HCT116 (cell line): ENCODE measurements at regions not wholly inside any gene's neighbourhood (a gene's known extent, or its start where the extent isn't known, plus 50 kb on each side); places are given as distances from the start of the nearest gene placed in this dataset.

ENCODE experiments used
- ATAC-seq: fragments of 200-7000 bp; cut with Tn5 transposase; 2 replicates; pipeline ENCODE4 v1.9.1; 2020; ENCODE audit warnings: mild to moderate bottlenecking, moderate library complexity
- BruUV-seq: library from RNA; stranded (reverse); fragments of 400-500 nt; replicated peaks from 2 replicates; lab custom pipeline; 2021; lab: Mats Ljungman, UMichigan
- CTCF ChIA-PET: fragments of 300-600 bp; sonication (Branson Sonifier 250); formaldehyde crosslinking; loops from one replicate; lab custom pipeline; 2021; ENCODE audit warnings: antibody characterized with exemption; lab: Charles Lee
- POLR2A ChIA-PET: fragments of 300-600, 350-600 bp; sonication (Branson Sonifier 250); formaldehyde crosslinking; loops from one replicate; lab custom pipeline; 2021; ENCODE audit warnings: antibody characterized with exemption; lab: Charles Lee
- RAD21 ChIA-PET, 2 experiments: fragments of 300-600 bp; sonication (Branson Sonifier 250); formaldehyde crosslinking; loops; one replicate each; lab custom pipeline; 2023; ENCODE audit warnings: low total read pairs in 2 of 2; ENCODE audit not compliant: uncharacterized antibody in 2 of 2, unreplicated experiment in 2 of 2, low non-redundant PET in 1 of 2; lab: Charles Lee
- DNase-seq: peaks from one replicate; pipeline ENCODE4 v3.0.0-alpha.2; 2010; ENCODE audit warnings: low read depth, low spot score
- H2AFZ ChIP-seq: fragments of 200-600 bp; shearing (Covaris generic), sonication (generic); 2 replicates; pipeline ENCODE4 v1.6.1; 2017; ENCODE audit warnings: low read depth, mixed run types, mixed read lengths, antibody characterized with exemption, low read length; ENCODE audit not compliant: poor library complexity, severe bottlenecking
- H3K27ac ChIP-seq: 2 replicates; pipeline ENCODE4 v1.5.1; 2012; ENCODE audit warnings: low read depth, low read length
- H3K27me3 ChIP-seq: fragments of 200-600 bp; sonication (generic); 2 replicates; pipeline ENCODE4 v1.6.1; 2016; ENCODE audit warnings: mixed run types, low read length, mixed read lengths; ENCODE audit not compliant: insufficient read depth
- H3K36me3 ChIP-seq, 2 experiments: fragments of 200-500 bp in 1 of 2; fragments of 200-600 bp in 1 of 2; sonication (Bioruptor generic) in 1 of 2; sonication (generic) in 1 of 2; 2 replicates each; pipeline versions ENCODE4 v1.5.1 to v1.6.1; 2014 to 2016; ENCODE audit warnings: low read length in 2 of 2, inconsistent platforms in 1 of 2, mixed read lengths in 1 of 2, mixed run types in 1 of 2; ENCODE audit not compliant: insufficient read depth in 2 of 2, control insufficient read depth in 1 of 2
- H3K4me1 ChIP-seq, 2 experiments: fragments of 200-600 bp in 1 of 2; sonication (generic) in 1 of 2; 2 replicates each; pipeline versions ENCODE4 v1.5.1 to v1.6.1; 2012 to 2017; ENCODE audit warnings: low read length in 2 of 2, inconsistent platforms in 1 of 2, mild to moderate bottlenecking in 1 of 2, mixed read lengths in 1 of 2, mixed run types in 1 of 2, moderate library complexity in 1 of 2; ENCODE audit not compliant: insufficient read depth in 2 of 2, control insufficient read depth in 1 of 2
- H3K4me2 ChIP-seq: fragments of 200-600 bp; sonication (generic); 2 replicates; pipeline ENCODE4 v1.6.1; 2017; ENCODE audit warnings: mixed run types, low read length, mixed read lengths
- H3K4me3 ChIP-seq, 2 experiments: fragments of 200-600 bp in 1 of 2; sonication (generic) in 1 of 2; replicated peaks in 1 of 2; 2 replicates each; pipeline ENCODE4 v1.5.1; 2011 to 2016; ENCODE audit warnings: low read length in 2 of 2, control low read depth in 1 of 2, low read depth in 1 of 2, mild to moderate bottlenecking in 1 of 2, mixed read lengths in 1 of 2, mixed run types in 1 of 2
- H3K79me2 ChIP-seq: fragments of 200-600 bp; sonication (generic); 2 replicates; pipeline ENCODE4 v1.6.1; 2017; ENCODE audit warnings: mild to moderate bottlenecking, mixed run types, low read length, moderate library complexity, mixed read lengths; ENCODE audit not compliant: insufficient read depth
- H3K9ac ChIP-seq: fragments of 200-600 bp; sonication (generic); 2 replicates; pipeline ENCODE4 v1.6.1; 2016; ENCODE audit warnings: low read length, mixed read lengths
- H3K9me2 ChIP-seq: fragments of 200-600 bp; sonication (generic), shearing (Covaris generic); 2 replicates; pipeline ENCODE4 v1.6.1; 2017; ENCODE audit warnings: mixed run types, mild to moderate bottlenecking, moderate library complexity; ENCODE audit not compliant: insufficient read depth
- H3K9me3 ChIP-seq, 2 experiments: fragments of 200-500 bp in 1 of 2; fragments of 200-600 bp in 1 of 2; sonication (Bioruptor generic) in 1 of 2; sonication (generic) in 1 of 2; 2 replicates each; pipeline ENCODE4 v1.6.1; 2014 to 2017; ENCODE audit warnings: low read length in 2 of 2, mixed read lengths in 2 of 2, inconsistent platforms in 1 of 2, low read depth in 1 of 2, mild to moderate bottlenecking in 1 of 2, mixed run types in 1 of 2, moderate library complexity in 1 of 2; ENCODE audit not compliant: control insufficient read depth in 1 of 2, insufficient read depth in 1 of 2
- H4K20me1 ChIP-seq: fragments of 200-600 bp; sonication (generic), shearing (Covaris generic); 2 replicates; pipeline ENCODE4 v1.6.1; 2017; ENCODE audit warnings: mixed run types, mild to moderate bottlenecking, moderate library complexity; ENCODE audit not compliant: insufficient read depth
- ATF3 ChIP-seq: IDR thresholded peaks from 2 replicates; pipeline ENCODE4 v1.6.1; 2012
- CEBPB ChIP-seq: IDR thresholded peaks from 2 replicates; pipeline ENCODE4 v1.6.1; 2012; ENCODE audit warnings: low read depth
- CTCF ChIP-seq, 3 experiments: fragments of 200-600 bp in 1 of 3; sonication (generic) in 1 of 3; IDR thresholded peaks in 2 of 3; conservative IDR thresholded peaks in 1 of 3; 2 replicates each; pipeline ENCODE4 v1.5.1; 2012 to 2017; ENCODE audit warnings: low read depth in 2 of 3, low read length in 2 of 3, antibody characterized with exemption in 1 of 3, borderline replicate concordance in 1 of 3, control low read depth in 1 of 3, mild to moderate bottlenecking in 1 of 3, mixed read lengths in 1 of 3, mixed run types in 1 of 3, moderate library complexity in 1 of 3; ENCODE audit not compliant: insufficient read depth in 1 of 3
- FOSL1 ChIP-seq: IDR thresholded peaks from 2 replicates; pipeline ENCODE4 v1.6.1; 2012; ENCODE audit warnings: low read depth
- JUND ChIP-seq: IDR thresholded peaks from 2 replicates; pipeline ENCODE4 v1.6.1; 2012
- POLR2AphosphoS5 ChIP-seq: IDR thresholded peaks from 2 replicates; pipeline ENCODE4 v1.6.1; 2011; ENCODE audit warnings: mild to moderate bottlenecking, low read depth, low read length, moderate library complexity
- REST ChIP-seq: IDR thresholded peaks from 2 replicates; pipeline ENCODE4 v1.6.1; 2012; ENCODE audit warnings: low read depth
- SIN3A ChIP-seq: IDR thresholded peaks from 2 replicates; pipeline ENCODE4 v1.6.1; 2012; ENCODE audit warnings: low read depth
- TCF7L2 ChIP-seq: IDR thresholded peaks from 2 replicates; pipeline ENCODE4 v1.7.0; 2011; ENCODE audit warnings: borderline replicate concordance, inconsistent platforms; ENCODE audit not compliant: insufficient read depth, insufficient read length; ENCODE audit errors: extremely low read depth
- ZBTB33 ChIP-seq: IDR thresholded peaks from 2 replicates; pipeline ENCODE4 v1.6.1; 2011; ENCODE audit warnings: mild to moderate bottlenecking, low read length, moderate library complexity; ENCODE audit not compliant: insufficient replicate concordance; ENCODE audit errors: extremely low read depth
- ZFX ChIP-seq: fragments of 450-650 bp; IDR thresholded peaks from 2 replicates; pipeline ENCODE4 v1.6.1; 2017
- ZNF274 ChIP-seq: fragments of 200-500 bp; sonication (Bioruptor generic); IDR thresholded peaks from 2 replicates; pipeline ENCODE4 v1.6.1; 2014; ENCODE audit warnings: mild to moderate bottlenecking, low read depth, low read length, inconsistent platforms
- intact Hi-C: fragments of 100-400 bp; cut with micrococcal nuclease; formaldehyde crosslinking; loops from 2 replicates; pipeline ENCODE4 v1.10.0; 2022

GRCh38 chrX:121479406-121479805, 432.0 kb downstream of the GLUD2 start:
- no peaks in the 10 kb centered on the region for H4K20me1 ChIP-seq
- ChIA-PET RAD21 (no interaction called here), CTCF (no interaction called here), POLR2A (no interaction called here)
- H3K4me2 ChIP-seq, result no peak overlapping the region
- no TSS peak for BruUV-seq
- intact Hi-C loops, result no loop called here
- no peaks in the 10 kb centered on the region for H3K4me1 ChIP-seq
- H3K36me3 ChIP-seq, result no peaks in the 10 kb centered on the region
- H3K9ac ChIP-seq, result no peak overlapping the region
- no peaks in the 10 kb centered on the region for H3K79me2 ChIP-seq
- DNase-seq (no peak), ATAC-seq (no peak)
- H3K9me3 ChIP-seq, result no peaks in the 10 kb centered on the region
- H3K9me2 ChIP-seq, result no peaks in the 10 kb centered on the region
- no peaks in the 10 kb centered on the region for H3K27me3 ChIP-seq
- no peak for TF ChIP-seq CTCF (IDR thresholded peaks at IDR 0.05 in 2 of 3, conservative IDR thresholded peaks at IDR 0.05 in 1 of 3; ENCODE audit: borderline replicate concordance in 1 of 3, insufficient read depth in 1 of 3, low read depth in 2 of 3, low read length in 2 of 3)
- no peak for TF ChIP-seq TCF7L2
- no peak for TF ChIP-seq FOSL1
- TF ChIP-seq ZNF274, result no peak
- TF ChIP-seq JUND, result no peak
- no peak for TF ChIP-seq REST
- TF ChIP-seq ZBTB33, result no peak
- TF ChIP-seq ZFX, result no peak
- TF ChIP-seq POLR2AphosphoS5, result no peak
- TF ChIP-seq SIN3A, result no peak
- no peak for TF ChIP-seq CEBPB
- TF ChIP-seq ATF3, result no peak
- H3K4me3 ChIP-seq, result no peak overlapping the region
- no peak overlapping the region for H2AFZ ChIP-seq
- H3K27ac ChIP-seq, result no peak overlapping the region
